Mucosa of descending colon (tissue), 3 donors: ENCODE measurements at regions not wholly inside any gene's neighbourhood (a gene's known extent, or its start where the extent isn't known, plus 50 kb on each side); places are given as distances from the start of the nearest gene placed in this dataset.

Experiments
- ATAC-seq: fragments of 200-7000 bp; cut with Tn5 transposase; one replicate; pipeline ENCODE4 v1.9.1; 2020; ENCODE audit warnings: mild to moderate bottlenecking, moderate library complexity
- DNase-seq, 3 donors: peaks; one replicate each; pipeline ENCODE4 v3.0.0-alpha.2; 2020
- H3K36me3 ChIP-seq: fragments of 200-600 bp; one replicate; pipeline ENCODE4 v1.8.0; 2021; ENCODE audit warnings: low read depth, mild to moderate bottlenecking
- H3K4me1 ChIP-seq: fragments of 200-600 bp; one replicate; pipeline ENCODE4 v1.8.0; 2021; ENCODE audit warnings: low read depth, mild to moderate bottlenecking
- H3K4me3 ChIP-seq: fragments of 200-600 bp; one replicate; pipeline ENCODE4 v1.8.0; 2021; ENCODE audit warnings: mild to moderate bottlenecking
- H3K9me3 ChIP-seq: fragments of 200-600 bp; one replicate; pipeline ENCODE4 v1.8.0; 2021; ENCODE audit warnings: mild to moderate bottlenecking
- intact Hi-C, 2 donors: fragments of 100-400 bp; cut with DNase I in 1 of 2; cut with micrococcal nuclease in 1 of 2; formaldehyde crosslinking; loops; one replicate each; pipeline versions ENCODE4 v1.11.0 to v1.11.1; 2022; cut with DNase I, micrococcal nuclease
- TF ChIP-seq, protein P1 (sequence below): fragments of 200-600 bp; IDR thresholded peaks from one replicate; pipeline ENCODE4 v1.8.0; 2022; ENCODE audit warnings: antibody characterized with exemption, mild to moderate bottlenecking
- donor health status: DM: no; HTN: no; CAD: no; lungs with moderate emphysema.
- donor health status: DM: no; HTN: no; CAD: no.
- donor health status: DM: no; HTN: yes; CAD: no.

- Histone ChIP-seq H3K4me1 (no peaks in the 10 kb centered on the region), H3K4me3 (no peak overlapping the region), H3K9me3 (no peaks in the 10 kb centered on the region), H3K36me3 (no peaks in the 10 kb centered on the region)
- ATAC-seq: no peak
- intact Hi-C loops: no loop called here
- TF ChIP-seq, protein P1, sequence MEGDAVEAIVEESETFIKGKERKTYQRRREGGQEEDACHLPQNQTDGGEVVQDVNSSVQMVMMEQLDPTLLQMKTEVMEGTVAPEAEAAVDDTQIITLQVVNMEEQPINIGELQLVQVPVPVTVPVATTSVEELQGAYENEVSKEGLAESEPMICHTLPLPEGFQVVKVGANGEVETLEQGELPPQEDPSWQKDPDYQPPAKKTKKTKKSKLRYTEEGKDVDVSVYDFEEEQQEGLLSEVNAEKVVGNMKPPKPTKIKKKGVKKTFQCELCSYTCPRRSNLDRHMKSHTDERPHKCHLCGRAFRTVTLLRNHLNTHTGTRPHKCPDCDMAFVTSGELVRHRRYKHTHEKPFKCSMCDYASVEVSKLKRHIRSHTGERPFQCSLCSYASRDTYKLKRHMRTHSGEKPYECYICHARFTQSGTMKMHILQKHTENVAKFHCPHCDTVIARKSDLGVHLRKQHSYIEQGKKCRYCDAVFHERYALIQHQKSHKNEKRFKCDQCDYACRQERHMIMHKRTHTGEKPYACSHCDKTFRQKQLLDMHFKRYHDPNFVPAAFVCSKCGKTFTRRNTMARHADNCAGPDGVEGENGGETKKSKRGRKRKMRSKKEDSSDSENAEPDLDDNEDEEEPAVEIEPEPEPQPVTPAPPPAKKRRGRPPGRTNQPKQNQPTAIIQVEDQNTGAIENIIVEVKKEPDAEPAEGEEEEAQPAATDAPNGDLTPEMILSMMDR: no peak
- DNase-seq: no peak
These were observed 79.3 kb upstream of the SOX4 start for GRCh38 chr6:21514288-21514687.

DNA sequence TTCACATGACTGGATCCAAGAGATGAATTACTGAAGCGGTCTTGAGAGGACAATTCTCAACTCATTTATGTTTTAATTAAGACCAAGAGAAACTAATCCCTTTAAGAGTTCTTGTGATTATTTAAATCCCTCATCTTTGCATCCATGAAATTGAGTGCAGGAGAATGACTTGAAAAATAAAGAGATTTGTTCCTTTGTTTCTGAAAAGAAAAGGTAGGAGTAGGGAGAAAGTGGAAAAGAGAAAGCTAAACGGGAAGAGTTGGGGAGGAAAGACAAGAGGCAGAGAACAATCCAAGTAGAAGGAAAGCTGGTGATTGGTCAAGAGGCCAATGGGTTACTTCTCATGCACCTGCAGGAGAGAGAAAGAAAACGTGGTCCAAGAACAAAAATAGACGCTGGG is 75.2 kb upstream of the SOX4 start:
- no peaks in the 10 kb centered on the region for H3K4me1 ChIP-seq
- no peak overlapping the region for H3K4me3 ChIP-seq
- H3K9me3 ChIP-seq: no peaks in the 10 kb centered on the region
- DNase-seq: no peak
- intact Hi-C loops: no loop called here
- H3K36me3 ChIP-seq: no peaks in the 10 kb centered on the region
- TF ChIP-seq, protein P1: no peak
- no peak for ATAC-seq

GRCh38 chr6:21519642-21520041 is 73.9 kb upstream of the SOX4 start:
- intact Hi-C loops: no loop called here
- TF ChIP-seq, protein P1: no peak
- DNase-seq (no peak), ATAC-seq (no peak)
- no peaks in the 10 kb centered on the region for H3K9me3 ChIP-seq
- no peaks in the 10 kb centered on the region for H3K36me3 ChIP-seq
- no peak overlapping the region for H3K4me3 ChIP-seq
- no peaks in the 10 kb centered on the region for H3K4me1 ChIP-seq

DNA sequence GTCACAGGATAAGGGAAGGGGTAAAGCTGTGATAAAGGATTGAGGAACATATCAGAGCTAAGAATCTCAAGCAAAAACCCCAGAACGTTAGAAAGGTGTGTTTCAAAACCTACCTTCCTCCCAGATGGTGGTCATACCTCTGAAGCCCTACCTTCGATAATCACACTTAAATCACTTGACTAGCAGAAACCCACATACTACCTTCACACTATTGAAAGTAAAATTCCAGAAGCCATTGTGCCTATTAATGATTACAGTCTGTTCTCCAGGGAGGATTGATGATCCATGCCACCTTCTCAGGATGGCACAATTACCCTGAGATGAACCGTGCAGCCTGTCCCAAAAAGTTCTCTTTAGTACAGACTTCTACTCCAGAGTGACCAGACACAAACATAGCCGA is 72.3 kb upstream of the SOX4 start:
- no peaks in the 10 kb centered on the region for H3K36me3 ChIP-seq
- H3K4me1 ChIP-seq: no peaks in the 10 kb centered on the region
- TF ChIP-seq, protein P1: no peak
- no peaks in the 10 kb centered on the region for H3K9me3 ChIP-seq
- H3K4me3 ChIP-seq: no peak overlapping the region
- intact Hi-C loops: no loop called here
- DNase-seq (no peak), ATAC-seq (no peak)

DNA sequence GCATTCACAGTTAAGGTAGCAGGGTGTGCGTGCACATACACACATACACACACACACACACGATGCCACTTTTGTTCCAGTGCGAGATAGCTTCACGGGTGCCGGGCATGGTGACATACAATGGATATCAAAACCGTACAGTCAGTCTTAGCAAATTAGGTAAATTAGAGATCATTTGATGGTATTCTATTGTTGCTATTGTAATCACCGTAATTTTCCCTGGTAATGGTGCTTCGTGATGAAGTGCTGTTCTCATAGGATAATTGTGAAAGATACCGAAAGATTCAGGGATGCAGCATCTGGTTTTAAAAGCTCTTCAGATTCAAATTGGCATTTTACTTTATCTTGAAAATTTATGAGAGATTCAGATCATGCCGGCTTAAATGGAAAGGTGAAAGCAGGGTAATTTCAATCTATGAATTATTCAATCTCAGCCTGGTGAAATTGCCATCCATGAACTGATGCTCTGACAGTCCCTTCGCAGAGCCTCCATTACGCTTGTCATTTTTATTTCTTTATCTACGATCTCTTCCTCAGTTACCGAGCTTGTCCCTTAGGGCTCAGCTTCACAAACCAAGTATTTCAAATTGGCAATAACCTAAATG is 71.3 kb upstream of the SOX4 start:
- DNase-seq: no peak
- H3K9me3 ChIP-seq: no peaks in the 10 kb centered on the region
- intact Hi-C loops: no loop called here

More for the DNA sequence above, 71.3 kb upstream of the SOX4 start:
- no peaks in the 10 kb centered on the region for H3K4me1 ChIP-seq
- ATAC-seq: no peak
- no peak overlapping the region for H3K4me3 ChIP-seq
- TF ChIP-seq, protein P1: no peak
- no peaks in the 10 kb centered on the region for H3K36me3 ChIP-seq
